Activated T-helper 17 cell treated with anti-CD3 and anti-CD28 coated beads, Interleukin-2, amount 50 U/mL, for 72 hours (primary cell): ENCODE measurements at regions not wholly inside any gene's neighbourhood (a gene's known extent, or its start where the extent isn't known, plus 50 kb on each side); places are given as distances from the start of the nearest gene placed in this dataset.

ENCODE experiments used
- ATAC-seq: fragments of 150-1000 bp; cut with Tn5 transposase; replicated peaks from 2 replicates; pipeline ENCODE4 v1.10.0; 2021; ENCODE audit warnings: mild to moderate bottlenecking, moderate library complexity
- H3K27ac Mint-ChIP-seq: one replicate; pipeline ENCODE4 v1.8.0; 2022; ENCODE audit warnings: mixed read lengths
- H3K27me3 Mint-ChIP-seq: one replicate; pipeline ENCODE4 v1.8.0; 2022; ENCODE audit warnings: mixed read lengths
- H3K36me3 Mint-ChIP-seq: one replicate; pipeline ENCODE4 v1.8.0; 2022; ENCODE audit warnings: low read depth, mild to moderate bottlenecking, mixed read lengths
- H3K4me1 Mint-ChIP-seq: one replicate; pipeline ENCODE4 v1.8.0; 2022; ENCODE audit warnings: mixed read lengths
- H3K4me3 Mint-ChIP-seq: one replicate; pipeline ENCODE4 v1.8.0; 2022; ENCODE audit warnings: mild to moderate bottlenecking, mixed read lengths
- H3K9me3 Mint-ChIP-seq: one replicate; pipeline ENCODE4 v1.8.0; 2022; ENCODE audit warnings: mixed read lengths

DNA sequence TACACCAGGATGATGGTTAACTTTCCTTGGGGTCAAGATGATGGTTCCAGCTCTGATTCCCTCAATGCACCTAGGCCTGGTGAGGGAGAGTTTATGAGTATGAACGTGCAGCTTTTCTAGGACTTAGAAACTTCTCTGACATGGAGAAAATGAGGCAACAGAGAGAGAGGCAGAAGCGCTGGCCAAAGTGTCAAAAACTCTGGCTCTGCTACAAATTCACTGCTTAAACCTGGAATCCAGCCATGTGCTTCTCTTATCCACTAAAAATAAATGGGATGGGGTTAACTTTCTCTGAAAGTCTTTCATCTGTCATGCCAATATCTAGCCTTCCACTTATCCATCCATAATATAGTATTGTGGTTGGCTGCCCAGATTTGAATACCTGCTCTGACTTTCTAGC is 568.7 kb downstream of the MED13L start:
- Mint-ChIP-seq H3K27me3 (peaks cover 6% of the 10 kb centered on the region), H3K36me3 (no peaks in the 10 kb centered on the region), H3K4me1 (no peaks in the 10 kb centered on the region), H3K4me3 (no peak overlapping the region), H3K9me3 (peaks cover 18% of the 10 kb centered on the region), H3K27ac (no peak overlapping the region)
- no peak for ATAC-seq

GRCh38 chr12:115700896-115701465 is 576.5 kb downstream of the MED13L start:
- Mint-ChIP-seq H3K27me3 (peaks cover 2% of the 10 kb centered on the region), H3K4me3 (no peak overlapping the region), H3K4me1 (no peaks in the 10 kb centered on the region), H3K9me3 (peaks cover 14% of the 10 kb centered on the region), H3K27ac (no peak overlapping the region), H3K36me3 (no peaks in the 10 kb centered on the region)
- no peak for ATAC-seq

DNA sequence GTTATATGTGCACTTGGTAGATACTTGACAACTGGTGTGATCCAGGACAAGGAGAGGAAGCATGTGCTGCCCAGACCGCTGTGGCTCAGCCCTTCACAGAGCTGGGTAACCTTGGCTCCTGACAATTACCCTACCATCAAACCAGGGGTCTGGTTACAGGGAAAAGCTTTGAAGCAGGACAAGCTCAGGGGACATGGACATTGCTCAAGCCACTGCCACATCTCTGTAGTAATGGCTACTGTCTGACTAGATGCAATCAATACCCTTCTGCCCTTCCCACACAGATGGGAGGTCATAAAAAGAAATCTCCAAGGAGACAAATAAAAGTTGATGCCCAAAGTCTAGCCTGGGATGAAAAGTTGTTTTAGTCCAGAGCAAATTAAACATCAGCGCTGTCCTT is 577.4 kb downstream of the MED13L start:
- peaks cover 6% of the 10 kb centered on the region for H3K27me3 Mint-ChIP-seq
- no peaks in the 10 kb centered on the region for H3K4me1 Mint-ChIP-seq
- H3K36me3 Mint-ChIP-seq: no peaks in the 10 kb centered on the region
- no peak overlapping the region for H3K27ac Mint-ChIP-seq
- H3K9me3 Mint-ChIP-seq: peaks cover 14% of the 10 kb centered on the region
- no peak overlapping the region for H3K4me3 Mint-ChIP-seq
- ATAC-seq: no peak

DNA sequence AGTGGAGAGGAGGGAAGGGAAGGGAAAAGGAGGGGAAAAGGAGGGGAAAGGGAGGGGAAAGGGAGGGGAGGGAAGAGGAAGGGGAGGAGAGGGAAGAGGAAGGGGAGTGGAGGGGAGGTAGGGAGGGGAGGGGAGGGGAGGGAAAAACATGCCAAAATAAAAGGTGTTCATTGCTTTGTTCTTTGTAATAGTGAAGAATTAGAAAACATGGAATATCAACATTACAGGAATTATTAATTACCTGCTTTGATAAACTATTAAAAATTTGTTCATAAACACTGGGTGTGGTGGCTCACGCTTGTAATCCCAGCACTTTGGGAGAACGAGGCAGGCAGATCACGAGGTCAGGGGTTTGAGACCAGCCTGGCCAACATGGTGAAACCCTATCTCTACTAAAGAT is 579.2 kb downstream of the MED13L start:
- Mint-ChIP-seq H3K27me3 (peaks cover 6% of the 10 kb centered on the region), H3K36me3 (no peaks in the 10 kb centered on the region), H3K9me3 (peaks cover 14% of the 10 kb centered on the region), H3K4me1 (no peaks in the 10 kb centered on the region), H3K27ac (no peak overlapping the region), H3K4me3 (no peak overlapping the region)
- no peak for ATAC-seq

- peaks cover 6% of the 10 kb centered on the region for H3K27me3 Mint-ChIP-seq
- no peak for ATAC-seq
- peaks cover 18% of the 10 kb centered on the region for H3K9me3 Mint-ChIP-seq
- H3K27ac Mint-ChIP-seq: no peak overlapping the region
- H3K4me1 Mint-ChIP-seq: no peaks in the 10 kb centered on the region
- H3K4me3 Mint-ChIP-seq: no peak overlapping the region
- H3K36me3 Mint-ChIP-seq: no peaks in the 10 kb centered on the region
Observed at GRCh38 chr12:115697340-115697739, 580.2 kb downstream of the MED13L start.

DNA sequence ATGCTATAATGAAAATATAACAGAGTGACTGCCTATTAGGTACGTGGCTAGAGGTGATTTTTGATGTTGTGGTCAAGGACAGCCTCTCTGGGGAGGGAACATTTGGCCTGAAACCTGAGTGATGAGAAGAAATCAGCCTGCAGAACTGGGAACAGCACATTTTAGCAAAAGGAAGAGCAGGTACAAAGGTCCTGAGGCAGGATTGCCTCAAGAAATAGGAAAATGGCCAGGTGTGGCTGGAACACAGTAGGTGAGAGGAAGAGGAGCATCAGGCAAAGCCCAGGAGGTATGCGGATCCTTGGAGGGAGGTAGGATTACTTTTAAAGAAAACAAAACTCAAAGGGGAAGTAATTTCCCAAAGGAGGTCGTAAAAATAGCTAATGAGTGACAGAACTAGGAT is 582.9 kb downstream of the MED13L start:
- Mint-ChIP-seq H3K27me3 (peaks cover 6% of the 10 kb centered on the region), H3K36me3 (no peaks in the 10 kb centered on the region), H3K4me3 (no peak overlapping the region), H3K27ac (no peak overlapping the region), H3K9me3 (peaks cover 13% of the 10 kb centered on the region), H3K4me1 (no peaks in the 10 kb centered on the region)
- ATAC-seq: no peak

- Mint-ChIP-seq H3K27me3 (peaks cover 6% of the 10 kb centered on the region), H3K36me3 (no peaks in the 10 kb centered on the region), H3K9me3 (peaks cover 13% of the 10 kb centered on the region), H3K4me3 (no peak overlapping the region), H3K4me1 (no peaks in the 10 kb centered on the region), H3K27ac (no peak overlapping the region)
- ATAC-seq: no peak
Observed at GRCh38 chr12:115693970-115694369, 583.5 kb downstream of the MED13L start.

DNA sequence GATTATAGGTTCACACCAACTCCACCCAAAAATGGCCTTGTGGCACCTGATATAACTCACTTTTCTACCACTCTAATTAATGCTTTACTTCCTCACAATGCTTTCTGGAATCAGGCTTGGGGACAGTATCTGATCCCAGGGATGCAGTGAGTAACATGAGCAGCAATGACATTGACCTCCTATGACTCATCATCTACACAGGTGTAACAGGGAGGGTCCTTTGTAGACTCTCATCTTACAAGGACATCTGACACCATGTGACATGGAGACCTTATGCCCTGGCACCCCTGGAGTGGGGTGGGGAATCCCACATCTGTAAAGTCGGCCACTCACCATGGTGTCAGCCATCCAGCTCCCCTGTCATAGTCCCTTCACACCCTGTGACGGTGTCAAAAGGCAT is 586.4 kb downstream of the MED13L start:
- Mint-ChIP-seq H3K36me3 (no peaks in the 10 kb centered on the region), H3K27me3 (peaks cover 6% of the 10 kb centered on the region), H3K9me3 (peaks cover 10% of the 10 kb centered on the region), H3K27ac (no peak overlapping the region), H3K4me3 (no peak overlapping the region), H3K4me1 (no peaks in the 10 kb centered on the region)
- ATAC-seq: no peak

DNA sequence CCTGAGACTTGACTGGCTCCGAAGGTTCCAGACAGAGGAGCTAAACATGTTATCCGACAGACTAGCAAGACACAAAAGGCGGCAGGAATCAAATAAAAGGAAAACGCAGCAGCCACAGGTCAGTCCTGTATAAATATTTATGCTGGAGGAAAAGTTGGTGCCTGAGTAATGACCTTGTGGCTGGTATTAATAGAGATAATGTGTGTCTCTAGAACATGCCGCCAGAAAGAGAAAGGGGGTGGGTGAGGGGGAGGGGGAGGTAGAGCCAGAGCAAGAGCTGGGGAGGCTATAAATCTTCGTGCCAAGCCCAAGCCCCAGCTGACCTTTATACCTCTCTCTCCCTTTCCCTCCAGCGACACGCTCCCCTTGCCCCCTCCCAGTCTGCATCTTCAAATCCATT is 590.4 kb downstream of the MED13L start:
- no peak for ATAC-seq
- H3K4me1 Mint-ChIP-seq: no peaks in the 10 kb centered on the region
- H3K4me3 Mint-ChIP-seq: no peak overlapping the region
- no peaks in the 10 kb centered on the region for H3K27me3 Mint-ChIP-seq
- no peaks in the 10 kb centered on the region for H3K9me3 Mint-ChIP-seq
- H3K27ac Mint-ChIP-seq: no peak overlapping the region
- H3K36me3 Mint-ChIP-seq: no peaks in the 10 kb centered on the region

- no peaks in the 10 kb centered on the region for H3K9me3 Mint-ChIP-seq
- ATAC-seq: no peak
- no peak overlapping the region for H3K4me3 Mint-ChIP-seq
- H3K4me1 Mint-ChIP-seq: no peaks in the 10 kb centered on the region
- no peaks in the 10 kb centered on the region for H3K27me3 Mint-ChIP-seq
- H3K27ac Mint-ChIP-seq: no peak overlapping the region
- no peaks in the 10 kb centered on the region for H3K36me3 Mint-ChIP-seq
Observed at GRCh38 chr12:115683240-115683780, 594.2 kb downstream of the MED13L start.

GRCh38 chr12:115680967-115681366 is 596.5 kb downstream of the MED13L start:
- H3K36me3 Mint-ChIP-seq: no peaks in the 10 kb centered on the region
- ATAC-seq: no peak
- no peak overlapping the region for H3K4me3 Mint-ChIP-seq
- H3K27me3 Mint-ChIP-seq: peaks cover 4% of the 10 kb centered on the region
- no peaks in the 10 kb centered on the region for H3K4me1 Mint-ChIP-seq
- H3K27ac Mint-ChIP-seq: no peak overlapping the region
- no peaks in the 10 kb centered on the region for H3K9me3 Mint-ChIP-seq

- ATAC-seq: no peak
- H3K27me3 Mint-ChIP-seq: peaks cover 4% of the 10 kb centered on the region
- no peak overlapping the region for H3K4me3 Mint-ChIP-seq
- H3K4me1 Mint-ChIP-seq: no peaks in the 10 kb centered on the region
- no peak overlapping the region for H3K27ac Mint-ChIP-seq
- H3K36me3 Mint-ChIP-seq: no peaks in the 10 kb centered on the region
- H3K9me3 Mint-ChIP-seq: peaks cover 4% of the 10 kb centered on the region
Observed at GRCh38 chr12:115672506-115673080, 604.9 kb downstream of the MED13L start.

DNA sequence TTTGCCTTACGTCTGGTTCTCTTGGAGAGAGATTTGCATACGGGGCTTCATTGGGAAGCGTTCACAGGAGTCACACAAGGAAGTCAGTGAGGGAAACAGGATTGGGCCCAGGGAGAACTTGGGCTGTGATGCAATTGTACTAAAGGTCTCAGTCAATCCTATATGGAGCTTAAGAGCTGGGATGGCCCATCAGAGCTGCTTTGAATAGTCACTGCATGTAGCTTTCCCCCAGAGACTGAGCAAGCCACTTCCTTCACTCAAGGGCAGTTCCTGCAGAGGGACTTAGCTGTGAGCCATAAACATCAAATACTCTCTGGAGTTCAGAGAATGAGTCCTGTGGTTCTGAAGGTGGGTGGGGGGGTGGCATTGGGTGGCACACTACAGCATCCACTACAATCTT is 605.4 kb downstream of the MED13L start:
- Mint-ChIP-seq H3K27me3 (peaks cover 4% of the 10 kb centered on the region), H3K27ac (no peak overlapping the region), H3K4me1 (no peaks in the 10 kb centered on the region), H3K36me3 (no peaks in the 10 kb centered on the region), H3K9me3 (peaks cover 4% of the 10 kb centered on the region), H3K4me3 (no peak overlapping the region)
- no peak for ATAC-seq

- Mint-ChIP-seq H3K4me1 (no peaks in the 10 kb centered on the region), H3K27me3 (no peaks in the 10 kb centered on the region), H3K9me3 (peaks cover 4% of the 10 kb centered on the region), H3K36me3 (no peaks in the 10 kb centered on the region), H3K4me3 (no peak overlapping the region), H3K27ac (no peak overlapping the region)
- no peak for ATAC-seq
Observed at GRCh38 chr12:115670869-115671268, 606.6 kb downstream of the MED13L start.

DNA sequence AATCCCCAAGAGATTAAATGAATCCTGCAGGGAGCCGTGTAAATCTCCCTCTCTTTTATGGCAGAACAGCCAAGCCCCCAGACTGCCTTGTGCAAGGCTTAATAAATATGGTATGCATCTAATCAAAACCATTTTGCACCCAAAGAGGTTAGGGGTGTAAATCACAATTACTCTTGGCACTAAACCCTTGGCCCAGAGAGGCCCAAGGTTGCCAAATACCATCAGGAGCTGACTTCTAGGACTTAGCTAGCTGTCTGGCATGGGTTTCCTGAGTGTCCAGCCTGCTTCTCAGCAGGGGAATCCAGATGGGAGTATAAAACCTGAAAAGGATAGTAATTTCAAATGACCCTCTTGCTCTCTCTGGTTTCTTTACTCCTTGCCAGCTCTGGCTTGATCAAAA is 610.4 kb downstream of the MED13L start:
- no peaks in the 10 kb centered on the region for H3K4me1 Mint-ChIP-seq
- H3K27me3 Mint-ChIP-seq: peaks cover 3% of the 10 kb centered on the region
- ATAC-seq: no peak
- no peak overlapping the region for H3K27ac Mint-ChIP-seq
- H3K4me3 Mint-ChIP-seq: no peak overlapping the region
- peaks cover 4% of the 10 kb centered on the region for H3K9me3 Mint-ChIP-seq
- H3K36me3 Mint-ChIP-seq: no peaks in the 10 kb centered on the region
